H9 (cell line): ENCODE measurements at regions not wholly inside any gene's neighbourhood (a gene's known extent, or its start where the extent isn't known, plus 50 kb on each side); places are given as distances from the start of the nearest gene placed in this dataset.

Experiments used
- DNase-seq: peaks from one replicate; pipeline ENCODE4 v3.0.0-alpha.2; 2017
- H2AFZ ChIP-seq: one replicate; pipeline ENCODE4 v1.6.1; 2013; ENCODE audit warnings: mild to moderate bottlenecking, low read length, control low read depth, moderate library complexity
- H2AK5ac ChIP-seq: 2 replicates; pipeline ENCODE4 v1.6.1; 2013; ENCODE audit warnings: low read length, control low read depth, mixed read lengths; ENCODE audit not compliant: insufficient read length
- H2BK120ac ChIP-seq: one replicate; pipeline ENCODE4 v1.6.1; 2013; ENCODE audit warnings: low read depth, mild to moderate bottlenecking, low read length, control low read depth, inconsistent platforms; ENCODE audit not compliant: poor library complexity, severe bottlenecking
- H2BK12ac ChIP-seq: 2 replicates; pipeline ENCODE4 v1.6.1; 2013; ENCODE audit warnings: low read length, control low read depth, mixed read lengths, low read depth; ENCODE audit not compliant: insufficient read length
- H2BK15ac ChIP-seq: 2 replicates; pipeline ENCODE4 v1.6.1; 2013; ENCODE audit warnings: low read depth, low read length, control low read depth
- H2BK20ac ChIP-seq: one replicate; pipeline ENCODE4 v1.6.1; 2013; ENCODE audit warnings: low read depth, mild to moderate bottlenecking, low read length, control low read depth, inconsistent platforms; ENCODE audit not compliant: poor library complexity, severe bottlenecking
- H2BK5ac ChIP-seq: 2 replicates; pipeline ENCODE4 v1.6.1; 2013; ENCODE audit warnings: low read length, control low read depth, mixed read lengths; ENCODE audit not compliant: insufficient read length
- H3K14ac ChIP-seq: 2 replicates; pipeline ENCODE4 v1.6.1; 2013; ENCODE audit warnings: low read length, control low read depth; ENCODE audit not compliant: insufficient read depth
- H3K18ac ChIP-seq: 2 replicates; pipeline ENCODE4 v1.6.1; 2013; ENCODE audit warnings: low read depth, mild to moderate bottlenecking, mixed read lengths, low read length, control low read depth; ENCODE audit not compliant: insufficient read length
- H3K23ac ChIP-seq: 2 replicates; pipeline ENCODE4 v1.6.1; 2013; ENCODE audit warnings: low read length, control low read depth, mixed read lengths, low read depth; ENCODE audit not compliant: insufficient read length
- H3K23me2 ChIP-seq: 2 replicates; pipeline ENCODE4 v1.6.1; 2013; ENCODE audit warnings: low read depth, mild to moderate bottlenecking, mixed read lengths, low read length, control low read depth; ENCODE audit not compliant: insufficient read length, poor library complexity, severe bottlenecking
- H3K27ac ChIP-seq: 2 replicates; pipeline ENCODE4 v1.5.1; 2013; ENCODE audit warnings: low read length, control low read depth, mixed read lengths, low read depth; ENCODE audit not compliant: insufficient read length
- H3K27me3 ChIP-seq: 2 replicates; pipeline ENCODE4 v1.6.1; 2013; ENCODE audit warnings: low read length, control low read depth, inconsistent platforms; ENCODE audit not compliant: insufficient read depth
- H3K4ac ChIP-seq: 2 replicates; pipeline ENCODE4 v1.6.1; 2013; ENCODE audit warnings: low read depth, mild to moderate bottlenecking, control low read depth, inconsistent platforms, low read length, moderate library complexity
- H3K4me1 ChIP-seq: 2 replicates; pipeline ENCODE4 v1.6.1; 2013; ENCODE audit warnings: low read length, control low read depth, inconsistent platforms; ENCODE audit not compliant: insufficient read depth
- H3K4me2 ChIP-seq: 2 replicates; pipeline ENCODE4 v1.6.1; 2013; ENCODE audit warnings: low read length, control low read depth, mixed read lengths; ENCODE audit not compliant: insufficient read length, insufficient read depth
- H3K56ac ChIP-seq: 2 replicates; pipeline ENCODE4 v1.6.1; 2013; ENCODE audit warnings: low read depth, mild to moderate bottlenecking, mixed read lengths, low read length, control low read depth; ENCODE audit not compliant: insufficient read length
- H3K79me1 ChIP-seq: 2 replicates; pipeline ENCODE4 v1.6.1; 2013; ENCODE audit warnings: low read depth, mild to moderate bottlenecking, moderate library complexity, low read length, control low read depth, inconsistent platforms; ENCODE audit not compliant: insufficient read depth, poor library complexity, severe bottlenecking
- H3K79me2 ChIP-seq: 2 replicates; pipeline ENCODE4 v1.6.1; 2013; ENCODE audit warnings: low read length, control low read depth, inconsistent platforms; ENCODE audit not compliant: insufficient read depth
- H3K9ac ChIP-seq: 2 replicates; pipeline ENCODE4 v1.6.1; 2013; ENCODE audit warnings: low read length, control low read depth, mixed read lengths; ENCODE audit not compliant: insufficient read length; ENCODE audit errors: extremely low read depth
- H3K9me3 ChIP-seq: one replicate; pipeline ENCODE4 v1.6.1; 2013; ENCODE audit warnings: low read depth, low read length, inconsistent platforms; ENCODE audit not compliant: control insufficient read depth
- H3T11ph ChIP-seq: one replicate; pipeline ENCODE4 v1.6.1; 2013; ENCODE audit warnings: mild to moderate bottlenecking, low read length, control low read depth, inconsistent platforms
- H4K20me1 ChIP-seq: one replicate; pipeline ENCODE4 v1.6.1; 2013; ENCODE audit not compliant: control insufficient read depth, insufficient read length, insufficient read depth
- H4K5ac ChIP-seq: 2 replicates; pipeline ENCODE4 v1.6.1; 2013; ENCODE audit warnings: low read depth, mild to moderate bottlenecking, mixed read lengths, low read length, control low read depth; ENCODE audit not compliant: insufficient read length
- H4K8ac ChIP-seq: replicated peaks from 2 replicates; pipeline ENCODE4 v1.6.1; 2013; ENCODE audit warnings: low read length, control low read depth, mixed read lengths, low read depth; ENCODE audit not compliant: insufficient read length
- H4K91ac ChIP-seq: 2 replicates; pipeline ENCODE4 v1.6.1; 2013; ENCODE audit warnings: low read depth, mild to moderate bottlenecking, moderate library complexity, mixed read lengths, low read length, control low read depth; ENCODE audit not compliant: insufficient read length
- H3K27ac Mint-ChIP-seq, 3 experiments: 2 replicates in 2 of 3; 3 replicates in 1 of 3; pipeline ENCODE4 v1.8.0; 2020 to 2021; ENCODE audit warnings: mixed read lengths in 3 of 3, mild to moderate bottlenecking in 1 of 3, moderate library complexity in 1 of 3
- H3K27me3 Mint-ChIP-seq: 2 replicates; pipeline ENCODE4 v1.8.0; 2021; ENCODE audit warnings: low read depth, mild to moderate bottlenecking, moderate library complexity, mixed read lengths
- H3K36me3 Mint-ChIP-seq, 3 experiments: 2 replicates in 2 of 3; 3 replicates in 1 of 3; pipeline ENCODE4 v1.8.0; 2020 to 2021; ENCODE audit warnings: low read depth in 3 of 3, mixed read lengths in 3 of 3; ENCODE audit not compliant: insufficient read depth in 1 of 3
- H3K4me1 Mint-ChIP-seq, 2 experiments: 2 replicates each; pipeline ENCODE4 v1.8.0; 2020; ENCODE audit warnings: mixed read lengths in 2 of 2
- H3K4me3 Mint-ChIP-seq, 2 experiments: 2 replicates in 1 of 2; 3 replicates in 1 of 2; pipeline ENCODE4 v1.8.0; 2020 to 2021; ENCODE audit warnings: mild to moderate bottlenecking in 2 of 2, mixed read lengths in 2 of 2, moderate library complexity in 1 of 2
- H3K9me3 Mint-ChIP-seq, 2 experiments: 2 replicates in 1 of 2; 3 replicates in 1 of 2; pipeline ENCODE4 v1.8.0; 2020; ENCODE audit warnings: mild to moderate bottlenecking in 2 of 2, mixed read lengths in 2 of 2, moderate library complexity in 1 of 2
- CTCF ChIP-seq: fragments of 200-600 bp; sonication (generic); conservative IDR thresholded peaks from 3 replicates; pipeline ENCODE4 v1.8.0; 2021; ENCODE audit warnings: antibody characterized with exemption, mild to moderate bottlenecking
- WGBS: extraction: QIAGEN DNeasy Blood & Tissue Kit; methylation state at CpG from one replicate; pipeline ENCODE4 v1.1.7; 2013; ENCODE audit warnings: missing lambda C conversion rate, low lambda C conversion rate, mixed read lengths; ENCODE audit not compliant: insufficient read length; ENCODE audit errors: extremely low coverage; 5-methylcytosine and 5-hydroxymethylcytosine counted together

GRCh38 chr4:127533028-127533700, 99.6 kb upstream of the INTU start:
- H3K9me3 ChIP-seq, result no peaks in the 10 kb centered on the region
- no peak overlapping the region for H3K23ac ChIP-seq
- no peak overlapping the region for H2AFZ ChIP-seq
- no CpG with 5 or more reads among the region's 1 CpG for WGBS
- TF ChIP-seq CTCF, result no peak
- no peak overlapping the region for H2AK5ac ChIP-seq
- H2BK5ac ChIP-seq, result no peak overlapping the region
- no peak overlapping the region for H4K8ac ChIP-seq
- no peak overlapping the region for H3K4ac ChIP-seq
- peaks cover 0 to 5% (median 0%) of the 10 kb centered on the region in 3 experiments; a peak in 2 of 7 replicates for H3K36me3 Mint-ChIP-seq
- no peak overlapping the region for H3T11ph ChIP-seq
- H3K27ac Mint-ChIP-seq, result no peak overlapping the region
- H4K91ac ChIP-seq, result no peak overlapping the region
- H2BK120ac ChIP-seq, result no peak overlapping the region
- H3K56ac ChIP-seq, result no peak overlapping the region
- H3K23me2 ChIP-seq, result no peaks in the 10 kb centered on the region
- no peak overlapping the region for H3K4me2 ChIP-seq
- H3K9ac ChIP-seq, result no peak overlapping the region
- no peaks in the 10 kb centered on the region for H3K4me1 ChIP-seq
- H3K18ac ChIP-seq, result no peak overlapping the region
- H3K27ac ChIP-seq, result no peak overlapping the region
- no peak overlapping the region for H3K14ac ChIP-seq
- no peak overlapping the region for H3K4me3 Mint-ChIP-seq
- H3K4me1 Mint-ChIP-seq, result no peaks in the 10 kb centered on the region; a peak in 1 of 4 replicates
- no peak overlapping the region for H2BK12ac ChIP-seq
- DNase-seq, result no peak
- H3K79me2 ChIP-seq, result no peaks in the 10 kb centered on the region
- H4K20me1 ChIP-seq, result no peaks in the 10 kb centered on the region
- H2BK20ac ChIP-seq, result no peak overlapping the region
- H2BK15ac ChIP-seq, result no peak overlapping the region
- peaks cover 0 to 3% of the 10 kb centered on the region in 2 experiments; a peak in 1 of 5 replicates for H3K9me3 Mint-ChIP-seq
- H3K27me3 Mint-ChIP-seq, result no peaks in the 10 kb centered on the region; the same call in 1 of the 2 replicates
- H3K79me1 ChIP-seq, result no peaks in the 10 kb centered on the region
- H3K27me3 ChIP-seq, result no peaks in the 10 kb centered on the region
- H4K5ac ChIP-seq, result no peak overlapping the region
